HG03469 (cell line): ENCODE measurements at regions not wholly inside any gene's neighbourhood (a gene's known extent, or its start where the extent isn't known, plus 50 kb on each side); places are given as distances from the start of the nearest gene placed in this dataset.

Source experiments
- ATAC-seq: cut with Tn5 transposase; IDR thresholded peaks from one replicate; pipeline ENCODE4 v1.9.1; 2021; ENCODE audit warnings: mild to moderate bottlenecking, moderate library complexity, moderate number of reproducible peaks; ENCODE audit not compliant: unreplicated experiment

- ATAC-seq, result no peak
Observed at GRCh38 chr6:62480544-62480943, 194.5 kb upstream of the KHDRBS2 start.

DNA sequence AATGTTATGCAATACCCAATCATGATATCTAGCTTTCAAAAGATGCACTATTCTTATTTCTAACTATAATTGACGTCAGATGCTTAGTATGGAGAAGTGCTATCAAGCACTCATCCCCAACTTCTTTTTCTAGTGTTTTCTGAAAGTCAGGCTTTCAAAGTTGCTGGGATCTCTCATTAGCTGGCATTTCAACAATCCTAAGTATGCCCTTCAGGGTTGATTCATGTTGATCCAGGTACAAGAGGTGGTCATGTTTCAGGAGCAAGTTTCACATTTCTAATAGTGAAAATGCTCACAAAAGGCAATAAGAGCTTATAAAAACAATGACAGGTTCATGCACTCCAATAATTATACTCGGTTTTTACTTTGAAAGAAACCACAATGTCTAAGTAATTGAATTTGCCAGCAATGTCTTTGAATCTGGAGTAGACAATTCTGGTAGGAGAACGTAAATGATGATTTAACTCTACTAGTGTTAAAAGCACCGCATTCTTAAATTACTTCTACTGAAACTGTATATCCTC, 193.7 kb upstream of the KHDRBS2 start:
- ATAC-seq, result no peak

GRCh38 chr6:62474793-62475192, 188.8 kb upstream of the KHDRBS2 start:
- ATAC-seq, result no peak

GRCh38 chr6:62466607-62467006, 180.6 kb upstream of the KHDRBS2 start:
- ATAC-seq, result no peak

GRCh38 chr6:62465206-62465605, 179.2 kb upstream of the KHDRBS2 start:
- no peak for ATAC-seq

DNA sequence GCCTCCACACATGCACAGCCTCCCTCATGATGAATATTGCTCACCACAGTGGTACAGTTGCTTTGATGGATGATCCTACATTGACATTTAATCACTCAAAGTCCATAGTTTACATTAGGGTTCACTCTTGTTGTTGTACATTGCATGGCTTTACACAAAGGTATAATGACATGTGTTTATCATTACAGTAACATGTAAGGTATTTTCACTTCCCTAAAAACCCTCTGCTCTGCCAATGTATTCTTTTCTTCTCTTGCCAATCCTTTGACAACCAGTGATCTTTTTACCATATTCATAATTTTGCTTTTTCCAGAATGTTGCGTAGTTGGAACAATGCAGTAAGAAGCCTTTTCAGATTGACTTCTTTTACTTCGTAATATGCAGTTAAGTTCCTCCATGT, 166.6 kb upstream of the KHDRBS2 start:
- no peak for ATAC-seq

DNA sequence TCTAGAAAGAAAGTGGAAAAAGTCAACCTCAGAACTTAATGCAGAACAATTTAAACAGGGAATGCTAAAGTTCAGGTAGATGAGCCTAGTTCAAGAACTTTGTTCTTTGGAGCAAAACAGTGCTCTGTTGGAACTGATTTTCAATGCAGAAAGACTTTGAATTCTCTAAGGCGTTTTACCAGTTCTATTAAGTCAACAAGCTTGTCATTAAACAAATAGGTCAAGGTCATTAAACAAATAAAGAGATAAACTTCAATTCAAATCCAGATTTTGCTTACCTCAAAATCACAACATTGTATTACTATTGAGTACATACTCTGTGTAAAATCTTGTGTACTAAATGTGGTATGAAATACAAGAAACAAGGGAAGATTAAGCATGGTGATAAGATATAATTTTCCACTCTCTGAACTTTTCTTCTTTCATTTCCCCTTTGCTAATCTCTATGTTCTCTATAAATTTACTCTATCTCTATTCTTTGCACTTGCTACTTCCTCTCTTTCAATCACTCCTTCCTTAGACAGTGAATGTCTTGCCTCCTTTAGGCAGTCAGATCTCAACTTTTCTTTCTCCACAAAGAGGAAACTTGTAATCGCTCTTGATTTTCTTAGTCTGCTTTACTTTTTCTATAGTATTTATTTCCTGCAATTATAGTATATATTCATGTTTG, 160.8 kb upstream of the KHDRBS2 start:
- ATAC-seq, result no peak

DNA sequence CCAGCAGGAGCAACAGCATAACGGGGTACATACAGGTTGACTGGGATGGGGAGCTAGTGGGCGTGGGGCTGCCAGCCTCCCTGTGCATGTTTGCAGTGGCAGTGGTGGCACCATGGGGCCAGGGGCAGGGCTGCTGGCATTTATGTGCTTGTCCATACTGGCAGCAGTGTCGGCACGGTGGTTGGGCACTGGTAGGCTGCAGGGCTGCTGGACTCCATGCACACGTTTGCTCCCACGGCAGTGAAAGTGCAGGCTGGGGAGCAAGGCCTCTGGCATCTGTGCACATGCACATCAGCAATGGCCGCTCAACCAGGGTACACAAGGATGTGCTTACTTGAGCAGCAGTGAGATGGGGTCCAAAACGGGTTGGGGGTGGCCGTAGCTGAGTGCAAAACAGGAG, 159.5 kb upstream of the KHDRBS2 start:
- ATAC-seq, result no peak

DNA sequence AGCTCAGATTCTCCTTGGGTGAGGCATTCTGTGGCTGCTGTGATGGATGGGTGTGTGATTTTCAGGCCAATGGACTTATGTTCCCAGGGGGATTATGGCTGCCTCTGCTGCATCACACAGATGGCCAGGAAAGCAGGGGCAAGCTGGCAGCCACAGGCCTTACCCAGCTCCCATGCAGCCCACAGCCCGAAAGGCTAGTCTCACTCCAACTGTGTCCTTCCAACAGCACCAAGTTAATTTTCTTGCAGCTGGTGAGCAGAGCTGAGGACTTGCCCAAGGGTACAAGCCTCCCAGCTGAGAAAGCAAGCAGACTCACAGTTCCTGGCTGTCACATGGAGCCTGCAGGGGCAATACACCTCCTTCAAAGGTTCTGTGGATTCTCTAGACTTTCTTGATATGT, 155.2 kb upstream of the KHDRBS2 start:
- ATAC-seq, result no peak

DNA sequence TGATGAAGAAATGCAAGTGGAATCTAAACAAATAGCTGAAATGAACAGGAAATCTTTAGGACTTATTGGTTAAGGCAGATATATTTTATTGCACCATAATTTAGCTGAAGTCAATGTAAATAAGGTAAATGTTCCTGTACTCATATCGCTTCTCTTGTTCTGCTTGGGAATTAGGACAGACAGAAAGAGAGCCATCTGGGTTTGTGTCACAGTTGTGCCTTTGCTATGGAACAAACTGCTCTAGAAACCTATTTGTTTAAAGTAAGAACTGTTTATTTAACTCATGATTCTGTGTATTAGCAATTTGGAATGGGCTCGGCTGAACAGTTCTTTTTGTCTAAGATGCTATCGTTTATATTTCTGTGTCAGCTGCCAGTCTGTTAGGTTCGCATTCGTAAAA, 143.8 kb upstream of the KHDRBS2 start:
- ATAC-seq, result no peak

DNA sequence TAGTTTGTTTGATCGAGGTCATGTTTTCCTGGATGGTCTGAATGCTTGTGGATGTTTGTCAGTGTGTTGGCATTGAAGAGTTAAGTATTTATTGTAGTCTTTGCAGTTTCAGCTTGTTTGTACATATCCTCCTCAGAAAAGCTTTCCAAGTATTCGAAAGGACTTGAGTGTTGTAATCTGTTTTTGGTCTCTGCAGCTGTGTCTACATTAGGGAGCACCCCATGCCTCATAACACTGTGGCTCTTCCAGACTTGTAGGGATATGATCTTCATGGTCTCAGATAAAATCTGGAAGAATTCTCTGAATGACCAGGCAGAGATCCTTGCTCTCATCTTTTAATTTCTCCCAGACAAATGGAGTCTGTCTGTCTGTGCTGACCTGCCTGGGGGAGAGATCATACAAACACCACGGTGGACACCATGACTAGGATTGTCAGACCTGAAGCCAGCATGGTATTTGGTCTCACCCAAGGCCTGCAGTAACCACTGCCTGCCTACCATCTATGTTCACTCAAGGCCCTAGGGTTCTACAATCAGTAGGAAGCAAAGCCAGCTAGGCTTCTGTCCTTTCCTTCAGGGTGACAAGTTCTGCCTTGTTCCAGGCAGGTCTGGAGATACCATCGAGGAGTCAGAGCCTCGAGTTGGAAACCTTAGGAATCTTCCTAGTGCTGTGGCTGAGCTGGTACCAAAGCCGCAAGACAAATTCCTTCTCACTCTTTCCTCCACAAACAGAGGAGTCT, 114.7 kb upstream of the KHDRBS2 start:
- ATAC-seq, result no peak

- ATAC-seq, result no peak
Observed at GRCh38 chr6:62393608-62394007, 107.6 kb upstream of the KHDRBS2 start.

DNA sequence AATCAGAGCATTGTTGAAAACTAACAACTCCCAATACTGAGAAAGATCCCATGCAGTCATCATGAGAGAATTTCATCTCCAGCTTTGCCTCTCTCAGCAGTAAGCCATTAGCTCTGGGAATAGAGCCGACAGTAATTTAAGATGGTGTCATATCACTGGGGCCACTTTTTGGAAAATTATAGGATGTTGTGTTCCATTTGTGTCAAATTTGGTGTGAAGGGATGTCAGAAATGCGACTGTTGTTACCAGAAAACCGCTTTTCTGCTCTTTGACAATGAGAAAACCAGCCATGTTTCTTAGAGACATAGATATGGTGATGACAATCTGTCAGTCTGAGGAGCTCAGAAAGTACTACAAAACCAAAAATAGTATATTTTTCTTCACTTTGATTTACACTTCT, 106.3 kb upstream of the KHDRBS2 start:
- ATAC-seq, result no peak

DNA sequence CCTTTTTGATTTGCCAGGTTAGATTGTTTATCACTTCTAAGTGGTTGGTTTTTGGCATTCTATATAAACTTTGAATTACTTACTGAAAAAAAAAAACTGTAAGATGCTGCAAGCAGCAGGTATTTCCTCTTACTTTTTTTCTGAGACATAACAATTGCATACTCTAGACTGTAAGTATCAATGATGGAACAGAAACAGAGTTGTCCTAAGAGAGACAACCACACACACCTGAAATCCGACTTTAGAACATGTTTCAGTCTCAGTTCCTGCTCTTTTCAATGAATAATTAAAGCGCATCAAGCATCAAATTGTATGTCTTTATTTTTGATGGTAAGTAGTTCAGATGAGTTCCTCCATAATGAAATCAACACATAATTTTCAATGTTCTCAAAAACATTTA, 105.3 kb upstream of the KHDRBS2 start:
- no peak for ATAC-seq

DNA sequence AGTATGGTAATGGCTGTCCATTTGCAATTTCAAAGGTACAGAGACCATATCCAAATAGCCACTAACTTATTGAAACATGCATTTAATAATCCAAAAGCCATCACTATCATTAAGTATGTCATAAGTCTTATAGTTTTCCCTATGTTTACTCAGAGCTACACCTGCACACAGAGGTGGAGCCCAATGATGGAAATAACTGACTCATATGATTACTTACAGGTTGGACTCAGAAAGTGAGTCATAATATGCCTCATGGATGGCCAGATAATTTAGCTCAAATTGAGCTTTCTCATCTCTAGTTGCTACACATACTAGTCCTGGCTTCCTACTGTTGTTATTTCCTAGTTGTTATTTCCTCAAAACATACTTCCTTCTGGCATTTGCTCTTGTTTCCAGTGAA, 104.4 kb upstream of the KHDRBS2 start:
- no peak for ATAC-seq

- ATAC-seq, result no peak
Observed at GRCh38 chr6:62371453-62372210, 85.6 kb upstream of the KHDRBS2 start.

GRCh38 chr6:62367601-62368000, 81.6 kb upstream of the KHDRBS2 start:
- ATAC-seq, result peak; percentile 100

- ATAC-seq, result no peak
Observed at GRCh38 chr6:62362097-62362496, 76.1 kb upstream of the KHDRBS2 start.

DNA sequence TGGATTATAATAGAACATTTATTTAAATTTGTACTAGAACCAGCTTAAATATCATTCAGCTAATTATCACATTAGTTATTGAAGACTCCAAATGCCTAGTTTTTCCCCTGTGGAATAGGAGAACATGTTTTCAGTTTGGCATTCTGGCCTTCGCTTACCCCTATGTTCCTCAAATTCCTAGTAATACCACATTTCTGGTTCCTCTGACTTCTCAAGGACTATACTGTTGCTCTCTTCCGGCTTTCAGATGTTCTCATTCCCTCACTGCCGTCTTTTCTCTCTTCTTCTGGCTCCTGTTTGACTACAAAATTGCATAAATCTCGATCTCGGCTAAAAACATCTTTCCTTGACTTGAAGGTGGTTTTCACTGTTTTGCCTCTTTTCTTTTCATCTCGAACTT, 71.8 kb upstream of the KHDRBS2 start:
- no peak for ATAC-seq

DNA sequence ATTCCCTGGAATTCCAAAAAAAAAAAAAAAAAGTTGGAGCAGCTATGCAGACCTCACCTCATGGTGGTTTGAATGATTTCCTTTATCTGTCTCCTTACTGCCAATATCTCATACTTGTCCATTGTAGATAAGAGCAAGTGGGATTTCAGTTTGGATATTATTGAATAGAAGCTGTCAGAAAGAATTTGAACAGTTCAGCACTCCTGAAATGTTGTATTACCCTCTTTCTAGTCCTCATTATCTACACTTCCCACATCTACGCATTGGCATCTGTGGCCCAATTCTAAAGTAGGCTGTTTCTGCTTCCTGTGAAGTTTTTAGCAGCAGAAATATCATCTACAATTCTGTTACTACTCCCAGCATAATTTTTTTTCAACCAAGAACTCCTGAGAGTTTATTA, 68.2 kb upstream of the KHDRBS2 start:
- ATAC-seq, result no peak

DNA sequence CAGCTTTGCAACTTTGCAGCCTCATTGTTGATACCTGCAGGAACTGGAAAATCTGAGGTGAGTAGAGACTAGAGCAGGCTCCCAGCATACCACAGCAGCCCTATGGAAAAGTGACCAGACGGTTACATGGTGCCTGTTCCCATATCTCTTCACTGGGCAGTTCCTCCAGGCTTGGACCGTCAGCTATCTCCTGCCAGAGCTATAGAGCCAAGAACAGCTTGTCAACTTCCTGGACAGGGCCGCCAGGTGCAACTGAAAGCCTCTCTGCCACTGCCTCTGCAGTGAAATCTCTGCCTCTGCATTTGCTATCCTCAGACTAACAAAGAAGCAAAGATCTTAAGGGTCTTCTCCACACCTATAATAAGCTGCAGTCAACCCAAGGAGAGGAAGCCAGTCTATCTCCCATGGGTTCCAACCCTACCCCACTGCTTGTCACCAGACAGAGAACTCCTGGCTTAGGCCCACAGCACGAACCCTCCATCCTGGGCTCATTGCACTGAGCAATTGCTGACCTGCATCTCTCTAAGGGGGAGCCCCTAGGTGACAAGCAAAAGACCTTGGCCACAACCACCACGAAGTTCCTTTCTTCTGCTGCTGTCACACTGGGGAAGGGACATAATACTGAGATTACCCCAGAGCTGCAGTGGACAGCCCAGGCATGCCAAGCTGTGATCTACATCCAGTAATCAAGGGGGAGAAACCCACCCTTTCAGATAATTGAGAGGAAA, 60.1 kb upstream of the KHDRBS2 start:
- no peak for ATAC-seq
